ENCODE measurements at regions not wholly inside any gene's neighbourhood (a gene's known extent, or its start where the extent isn't known, plus 50 kb on each side); places are given as distances from the start of the nearest gene placed in this dataset.

GRCh38 chr14:38526826-38527501, 271.1 kb upstream of the CLEC14A start:
- DNase-seq (ENCODE audit: extremely low read depth in 1 of 2, low read depth in 1 of 2), result no peak

- DNase-seq (ENCODE audit: extremely low read depth in 1 of 2, low read depth in 1 of 2), result no peak
These were observed 269.0 kb upstream of the CLEC14A start for GRCh38 chr14:38524636-38525509.

- no peak for DNase-seq (ENCODE audit: extremely low read depth in 1 of 2, low read depth in 1 of 2)
These were observed 266.8 kb upstream of the CLEC14A start for GRCh38 chr14:38522724-38523123.

GRCh38 chr14:38521591-38521990, 265.7 kb upstream of the CLEC14A start:
- no peak for DNase-seq (ENCODE audit: extremely low read depth in 1 of 2, low read depth in 1 of 2)

GRCh38 chr14:38517426-38517825, 261.5 kb upstream of the CLEC14A start:
- DNase-seq (ENCODE audit: extremely low read depth in 1 of 2, low read depth in 1 of 2), result no peak

- no peak for DNase-seq (ENCODE audit: extremely low read depth in 1 of 2, low read depth in 1 of 2)
These were observed 256.3 kb upstream of the CLEC14A start for GRCh38 chr14:38512236-38512635.

- DNase-seq (ENCODE audit: extremely low read depth in 1 of 2, low read depth in 1 of 2), result no peak
These were observed 251.4 kb upstream of the CLEC14A start for GRCh38 chr14:38507299-38507698.

- no peak for DNase-seq (ENCODE audit: extremely low read depth in 1 of 2, low read depth in 1 of 2)
These were observed 250.0 kb upstream of the CLEC14A start for GRCh38 chr14:38505973-38506249.

- DNase-seq (ENCODE audit: extremely low read depth in 1 of 2, low read depth in 1 of 2), result no peak
These were observed 249.5 kb upstream of the CLEC14A start for GRCh38 chr14:38505221-38505972.

- no peak for DNase-seq (ENCODE audit: extremely low read depth in 1 of 2, low read depth in 1 of 2)
These were observed 248.3 kb upstream of the CLEC14A start for GRCh38 chr14:38504175-38504574.

GRCh38 chr14:38502239-38502638, 246.3 kb upstream of the CLEC14A start:
- no peak for DNase-seq (ENCODE audit: extremely low read depth in 1 of 2, low read depth in 1 of 2)

GRCh38 chr14:38500125-38500524, 244.2 kb upstream of the CLEC14A start:
- DNase-seq (ENCODE audit: extremely low read depth in 1 of 2, low read depth in 1 of 2), result no peak

GRCh38 chr14:38496092-38496491, 240.2 kb upstream of the CLEC14A start:
- no peak for DNase-seq (ENCODE audit: extremely low read depth in 1 of 2, low read depth in 1 of 2)

- no peak for DNase-seq (ENCODE audit: extremely low read depth in 1 of 2, low read depth in 1 of 2)
These were observed 234.4 kb upstream of the CLEC14A start for GRCh38 chr14:38490273-38490672.

- DNase-seq (ENCODE audit: extremely low read depth in 1 of 2, low read depth in 1 of 2), result no peak
These were observed 229.1 kb upstream of the CLEC14A start for GRCh38 chr14:38485026-38485425.

- no peak for DNase-seq (ENCODE audit: extremely low read depth in 1 of 2, low read depth in 1 of 2)
These were observed 226.2 kb upstream of the CLEC14A start for GRCh38 chr14:38481952-38482678.

- DNase-seq (ENCODE audit: extremely low read depth in 1 of 2, low read depth in 1 of 2), result no peak
These were observed 213.3 kb upstream of the CLEC14A start for GRCh38 chr14:38469156-38469555.

- DNase-seq (ENCODE audit: extremely low read depth in 1 of 2, low read depth in 1 of 2), result no peak
These were observed 186.3 kb upstream of the CLEC14A start for GRCh38 chr14:38442208-38442607.

- DNase-seq (ENCODE audit: extremely low read depth in 1 of 2, low read depth in 1 of 2), result no peak
These were observed 176.3 kb upstream of the CLEC14A start for GRCh38 chr14:38432186-38432585.

- no peak for DNase-seq (ENCODE audit: extremely low read depth in 1 of 2, low read depth in 1 of 2)
These were observed 175.3 kb upstream of the CLEC14A start for GRCh38 chr14:38431156-38431555.

GRCh38 chr14:38430522-38430921, 174.6 kb upstream of the CLEC14A start:
- DNase-seq (ENCODE audit: extremely low read depth in 1 of 2, low read depth in 1 of 2), result no peak
